HEK293 (cell line): ENCODE measurements at regions not wholly inside any gene's neighbourhood (a gene's known extent, or its start where the extent isn't known, plus 50 kb on each side); places are given as distances from the start of the nearest gene placed in this dataset.

Source experiments
- CTCF ChIA-PET: fragments of 350-600 bp; formaldehyde crosslinking; extraction: SDS; loops from one replicate; lab custom pipeline; 2021; ENCODE audit warnings: antibody characterized with exemption; lab: Yijun Ruan, JAX
- POLR2A ChIA-PET: fragments of 300-600 bp; formaldehyde crosslinking; extraction: SDS; loops from one replicate; lab custom pipeline; 2020; ENCODE audit warnings: antibody characterized with exemption, inconsistent platforms; lab: Yijun Ruan, JAX
- H3K27ac ChIP-seq: fragments of 200-500 bp; sonication (Bioruptor generic); 2 replicates; pipeline ENCODE4 v1.5.1; 2014; ENCODE audit warnings: low read depth, low read length, control low read depth, inconsistent platforms; ENCODE audit errors: extremely low read depth
- H3K36me3 ChIP-seq, 2 experiments: fragments of 200-500 bp in 1 of 2; sonication (Bioruptor generic) in 1 of 2; 1 replicate in 1 of 2; 2 replicates in 1 of 2; pipeline ENCODE4 v1.5.1; 2014 to 2017; ENCODE audit warnings: inconsistent platforms in 2 of 2, low read length in 2 of 2; ENCODE audit not compliant: control insufficient read depth in 2 of 2, insufficient read depth in 1 of 2
- H3K4me1 ChIP-seq: fragments of 200-500 bp; sonication (Bioruptor generic); 2 replicates; pipeline ENCODE4 v1.5.1; 2014; ENCODE audit warnings: mild to moderate bottlenecking, low read length, inconsistent platforms; ENCODE audit not compliant: control insufficient read depth, insufficient read depth
- H3K4me3 ChIP-seq: 2 replicates; pipeline ENCODE4 v1.5.1; 2011; ENCODE audit warnings: low read depth, mild to moderate bottlenecking, control low read depth, low read length, moderate library complexity
- H3K9me3 ChIP-seq: fragments of 200-500 bp; sonication (Bioruptor generic); 2 replicates; pipeline ENCODE4 v1.5.1; 2014; ENCODE audit warnings: low read depth, low read length, inconsistent platforms; ENCODE audit not compliant: control insufficient read depth, insufficient read depth
- EGR2 ChIP-seq: fragments of 450-650 bp; formaldehyde crosslinking; IDR thresholded peaks from 2 replicates; pipeline ENCODE4 v1.5.1; 2016; ENCODE audit warnings: low read depth, missing biosample characterization, missing genetic modification characterization
- HOXA7 ChIP-seq: sonication (generic); formaldehyde crosslinking; IDR thresholded peaks from 2 replicates; pipeline ENCODE4 v1.8.1; 2022; ENCODE audit warnings: missing genetic modification reagents, borderline replicate concordance
- OVOL3 ChIP-seq: fragments of 450-650 bp; formaldehyde crosslinking; IDR thresholded peaks from 2 replicates; pipeline ENCODE4 v1.5.1; 2016; ENCODE audit warnings: missing biosample characterization, missing genetic modification characterization
- SCRT2 ChIP-seq: fragments of 450-650 bp; formaldehyde crosslinking; IDR thresholded peaks from 2 replicates; pipeline ENCODE4 v1.5.1; 2016; ENCODE audit warnings: missing biosample characterization, missing genetic modification characterization
- ZBTB8A ChIP-seq: fragments of 450-650 bp; formaldehyde crosslinking; IDR thresholded peaks from 2 replicates; pipeline ENCODE4 v1.5.1; 2016; ENCODE audit warnings: missing biosample characterization, missing genetic modification characterization
- ZEB2 ChIP-seq: fragments of 450-650 bp; formaldehyde crosslinking; IDR thresholded peaks from 2 replicates; pipeline ENCODE4 v1.5.1; 2016; ENCODE audit warnings: missing biosample characterization, missing genetic modification characterization
- ZFP3 ChIP-seq: fragments of 450-650 bp; formaldehyde crosslinking; IDR thresholded peaks from 2 replicates; pipeline ENCODE4 v1.5.1; 2016; ENCODE audit warnings: low read depth, missing biosample characterization, missing genetic modification characterization
- ZNF175 ChIP-seq: fragments of 450-650 bp; formaldehyde crosslinking; IDR thresholded peaks from 2 replicates; pipeline ENCODE4 v1.5.1; 2016; ENCODE audit warnings: missing biosample characterization, missing genetic modification characterization
- ZNF184 ChIP-seq: fragments of 450-650 bp; IDR thresholded peaks from 2 replicates; pipeline ENCODE4 v1.5.1; 2018; ENCODE audit warnings: missing biosample characterization, mild to moderate bottlenecking, missing genetic modification characterization
- ZNF221 ChIP-seq: fragments of 450-650 bp; formaldehyde crosslinking; IDR thresholded peaks from 2 replicates; pipeline ENCODE4 v1.5.1; 2017; ENCODE audit warnings: missing biosample characterization, missing genetic modification characterization, borderline replicate concordance
- ZNF266 ChIP-seq: fragments of 450-650 bp; formaldehyde crosslinking; IDR thresholded peaks from 2 replicates; pipeline ENCODE4 v1.5.1; 2016; ENCODE audit warnings: missing biosample characterization, missing genetic modification characterization, low read depth
- ZNF292 ChIP-seq: fragments of 450-650 bp; formaldehyde crosslinking; IDR thresholded peaks from 2 replicates; pipeline ENCODE4 v1.5.1; 2016; ENCODE audit warnings: low read depth, missing biosample characterization, missing genetic modification characterization, borderline replicate concordance
- ZNF341 ChIP-seq: fragments of 450-650 bp; formaldehyde crosslinking; IDR thresholded peaks from 2 replicates; pipeline ENCODE4; 2016; ENCODE audit warnings: low read depth, missing biosample characterization, missing genetic modification characterization
- ZNF350 ChIP-seq: fragments of 450-650 bp; formaldehyde crosslinking; IDR thresholded peaks from 2 replicates; pipeline ENCODE4 v1.5.0; 2017; ENCODE audit warnings: missing biosample characterization, mild to moderate bottlenecking, missing genetic modification characterization
- ZNF37A ChIP-seq: fragments of 450-650 bp; IDR thresholded peaks from 2 replicates; pipeline ENCODE4 v1.5.1; 2018; ENCODE audit warnings: missing biosample characterization, missing genetic modification characterization
- ZNF416 ChIP-seq: fragments of 450-650 bp; formaldehyde crosslinking; IDR thresholded peaks from 2 replicates; pipeline ENCODE4 v1.5.1; 2016; ENCODE audit warnings: missing biosample characterization, missing genetic modification characterization
- ZNF426 ChIP-seq: fragments of 450-650 bp; formaldehyde crosslinking; IDR thresholded peaks from 2 replicates; pipeline ENCODE4 v1.5.1; 2017; ENCODE audit warnings: missing biosample characterization, missing genetic modification characterization, mild to moderate bottlenecking, inconsistent platforms, moderate library complexity
- ZNF549 ChIP-seq: fragments of 450-650 bp; IDR thresholded peaks from 2 replicates; pipeline ENCODE4 v1.5.1; 2018; ENCODE audit warnings: missing biosample characterization, missing genetic modification characterization, mild to moderate bottlenecking, inconsistent platforms, moderate library complexity
- ZNF558 ChIP-seq: fragments of 450-650 bp; formaldehyde crosslinking; IDR thresholded peaks from 2 replicates; pipeline ENCODE4 v1.5.1; 2016; ENCODE audit warnings: missing biosample characterization, missing genetic modification characterization
- ZNF624 ChIP-seq: fragments of 450-650 bp; formaldehyde crosslinking; IDR thresholded peaks from 2 replicates; pipeline ENCODE4 v1.5.1; 2017; ENCODE audit warnings: missing biosample characterization, missing genetic modification characterization
- ZNF747 ChIP-seq: fragments of 450-650 bp; formaldehyde crosslinking; IDR thresholded peaks from 2 replicates; pipeline ENCODE4 v1.5.1; 2016; ENCODE audit warnings: missing biosample characterization, missing genetic modification characterization
- ZNF777 ChIP-seq: fragments of 450-650 bp; formaldehyde crosslinking; IDR thresholded peaks from 2 replicates; pipeline ENCODE4 v1.5.1; 2017; ENCODE audit warnings: missing biosample characterization, missing genetic modification characterization, borderline replicate concordance
- ZNF830 ChIP-seq: fragments of 450-650 bp; IDR thresholded peaks from 2 replicates; pipeline ENCODE4 v1.5.0; 2018; ENCODE audit warnings: missing biosample characterization, missing genetic modification characterization, low read depth, mild to moderate bottlenecking, moderate library complexity
- ZSCAN16 ChIP-seq: fragments of 450-650 bp; formaldehyde crosslinking; IDR thresholded peaks from 2 replicates; pipeline ENCODE4 v1.5.1; 2016; ENCODE audit warnings: missing biosample characterization, missing genetic modification characterization
- ZSCAN23 ChIP-seq: fragments of 450-650 bp; formaldehyde crosslinking; IDR thresholded peaks from 2 replicates; pipeline ENCODE4 v1.5.1; 2016; ENCODE audit warnings: missing biosample characterization, missing genetic modification characterization
- TF ChIP-seq, protein P1 (sequence below): fragments of 450-650 bp; formaldehyde crosslinking; IDR thresholded peaks from 2 replicates; pipeline ENCODE4 v1.5.1; 2016; ENCODE audit warnings: missing biosample characterization, missing genetic modification characterization
- TF ChIP-seq, protein P2 (sequence below): fragments of 450-650 bp; formaldehyde crosslinking; IDR thresholded peaks from 2 replicates; pipeline ENCODE4 v1.5.1; 2016; ENCODE audit warnings: missing biosample characterization, missing genetic modification characterization, low read depth
- TF ChIP-seq, protein P3 (sequence below): fragments of 450-650 bp; formaldehyde crosslinking; IDR thresholded peaks from 2 replicates; pipeline ENCODE4 v1.5.1; 2016; ENCODE audit warnings: missing biosample characterization, missing genetic modification characterization, borderline replicate concordance

DNA sequence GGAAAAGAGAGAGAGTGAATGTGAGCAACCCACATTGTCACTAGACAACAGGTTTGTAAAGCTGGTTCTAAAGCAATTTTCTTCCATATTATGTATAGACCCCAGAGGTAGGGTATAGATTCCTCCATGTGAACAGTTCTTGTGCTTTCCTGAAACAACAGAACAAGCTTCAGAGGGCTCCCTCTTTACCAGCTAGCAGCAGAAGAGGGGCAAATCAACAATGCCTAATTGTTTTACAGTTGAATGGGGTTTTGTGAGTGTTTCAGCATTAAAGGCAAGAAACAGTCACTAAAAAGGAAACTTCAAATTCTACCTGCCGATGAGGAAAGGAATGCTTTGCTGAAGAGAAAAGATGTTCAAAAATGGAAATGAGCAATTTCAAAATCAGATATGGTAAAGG, 341.2 kb upstream of the KITLG start:
- POLR2A ChIA-PET = no interaction called here
- Histone ChIP-seq H3K4me1 (peaks cover 3% of the 10 kb centered on the region; the same call in 1 of the 2 replicates), H3K36me3 (no peaks in the 10 kb centered on the region), H3K9me3 (no peaks in the 10 kb centered on the region), H3K27ac (no peak overlapping the region), H3K4me3 (no peak overlapping the region)
- TF ChIP-seq ZNF747 (tag by site-specific recombination) (no peak), ZSCAN23 (no peak), HOXA7 (CRISPR knock-in tag) (no peak), ZNF341 (tag by site-specific recombination) (no peak), ZNF184 (tag by site-specific recombination) (no peak), SCRT2 (tag by site-specific recombination) (no peak), ZNF350 (tag by site-specific recombination) (no peak), ZBTB8A (tag by site-specific recombination) (no peak), ZSCAN16 (tag by site-specific recombination) (no peak), EGR2 (tag by site-specific recombination) (no peak), ZEB2 (tag by site-specific recombination) (no peak), ZNF221 (tag by site-specific recombination) (no peak), ZNF426 (tag by site-specific recombination) (no peak), ZNF37A (tag by site-specific recombination) (no peak), ZNF416 (no peak), ZNF292 (tag by site-specific recombination) (no peak), ZFP3 (no peak)
- TF ChIP-seq, protein P1, sequence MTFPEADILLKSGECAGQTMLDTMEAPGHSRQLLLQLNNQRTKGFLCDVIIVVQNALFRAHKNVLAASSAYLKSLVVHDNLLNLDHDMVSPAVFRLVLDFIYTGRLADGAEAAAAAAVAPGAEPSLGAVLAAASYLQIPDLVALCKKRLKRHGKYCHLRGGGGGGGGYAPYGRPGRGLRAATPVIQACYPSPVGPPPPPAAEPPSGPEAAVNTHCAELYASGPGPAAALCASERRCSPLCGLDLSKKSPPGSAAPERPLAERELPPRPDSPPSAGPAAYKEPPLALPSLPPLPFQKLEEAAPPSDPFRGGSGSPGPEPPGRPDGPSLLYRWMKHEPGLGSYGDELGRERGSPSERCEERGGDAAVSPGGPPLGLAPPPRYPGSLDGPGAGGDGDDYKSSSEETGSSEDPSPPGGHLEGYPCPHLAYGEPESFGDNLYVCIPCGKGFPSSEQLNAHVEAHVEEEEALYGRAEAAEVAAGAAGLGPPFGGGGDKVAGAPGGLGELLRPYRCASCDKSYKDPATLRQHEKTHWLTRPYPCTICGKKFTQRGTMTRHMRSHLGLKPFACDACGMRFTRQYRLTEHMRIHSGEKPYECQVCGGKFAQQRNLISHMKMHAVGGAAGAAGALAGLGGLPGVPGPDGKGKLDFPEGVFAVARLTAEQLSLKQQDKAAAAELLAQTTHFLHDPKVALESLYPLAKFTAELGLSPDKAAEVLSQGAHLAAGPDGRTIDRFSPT (tag by site-specific recombination) = no peak
- TF ChIP-seq, protein P2, sequence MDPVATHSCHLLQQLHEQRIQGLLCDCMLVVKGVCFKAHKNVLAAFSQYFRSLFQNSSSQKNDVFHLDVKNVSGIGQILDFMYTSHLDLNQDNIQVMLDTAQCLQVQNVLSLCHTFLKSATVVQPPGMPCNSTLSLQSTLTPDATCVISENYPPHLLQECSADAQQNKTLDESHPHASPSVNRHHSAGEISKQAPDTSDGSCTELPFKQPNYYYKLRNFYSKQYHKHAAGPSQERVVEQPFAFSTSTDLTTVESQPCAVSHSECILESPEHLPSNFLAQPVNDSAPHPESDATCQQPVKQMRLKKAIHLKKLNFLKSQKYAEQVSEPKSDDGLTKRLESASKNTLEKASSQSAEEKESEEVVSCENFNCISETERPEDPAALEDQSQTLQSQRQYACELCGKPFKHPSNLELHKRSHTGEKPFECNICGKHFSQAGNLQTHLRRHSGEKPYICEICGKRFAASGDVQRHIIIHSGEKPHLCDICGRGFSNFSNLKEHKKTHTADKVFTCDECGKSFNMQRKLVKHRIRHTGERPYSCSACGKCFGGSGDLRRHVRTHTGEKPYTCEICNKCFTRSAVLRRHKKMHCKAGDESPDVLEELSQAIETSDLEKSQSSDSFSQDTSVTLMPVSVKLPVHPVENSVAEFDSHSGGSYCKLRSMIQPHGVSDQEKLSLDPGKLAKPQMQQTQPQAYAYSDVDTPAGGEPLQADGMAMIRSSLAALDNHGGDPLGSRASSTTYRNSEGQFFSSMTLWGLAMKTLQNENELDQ (tag by site-specific recombination) = no peak
- CTCF ChIA-PET = no interaction called here

DNA sequence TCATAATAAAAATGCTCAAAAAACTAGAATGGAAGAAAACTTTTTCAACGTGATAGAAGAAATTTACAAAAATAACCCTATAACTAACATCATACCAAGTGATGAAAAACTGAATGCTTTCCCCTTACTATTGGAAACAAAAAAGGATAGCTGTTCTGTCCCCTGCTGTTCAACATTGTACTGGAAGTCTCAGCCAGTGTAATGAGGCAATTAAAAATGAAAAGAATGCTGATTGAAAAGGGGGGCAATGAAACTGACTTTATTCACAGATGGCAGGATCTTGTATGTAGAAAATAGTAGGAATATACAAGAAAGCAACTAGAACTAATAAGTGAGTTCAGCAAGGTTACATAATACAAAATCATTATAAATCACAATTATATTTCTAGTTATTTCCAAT, 337.9 kb upstream of the KITLG start:
- Histone ChIP-seq H3K9me3 (no peaks in the 10 kb centered on the region), H3K4me1 (no peaks in the 10 kb centered on the region), H3K36me3 (no peaks in the 10 kb centered on the region), H3K4me3 (no peak overlapping the region), H3K27ac (no peak overlapping the region)
- CTCF ChIA-PET = interaction anchor here (0.8 kb wide), 1 partner anchor 20 kb away, joined by 3 read pairs; no protein-coding TSS in a partner anchor
- POLR2A ChIA-PET = no interaction called here
- TF ChIP-seq ZNF266 (tag by site-specific recombination) (no peak), ZNF830 (no peak), ZNF624 (tag by site-specific recombination) (no peak), ZNF549 (no peak), ZNF558 (tag by site-specific recombination) (no peak), ZNF777 (tag by site-specific recombination) (no peak), ZNF175 (tag by site-specific recombination) (no peak), OVOL3 (no peak)
- TF ChIP-seq, protein P3, sequence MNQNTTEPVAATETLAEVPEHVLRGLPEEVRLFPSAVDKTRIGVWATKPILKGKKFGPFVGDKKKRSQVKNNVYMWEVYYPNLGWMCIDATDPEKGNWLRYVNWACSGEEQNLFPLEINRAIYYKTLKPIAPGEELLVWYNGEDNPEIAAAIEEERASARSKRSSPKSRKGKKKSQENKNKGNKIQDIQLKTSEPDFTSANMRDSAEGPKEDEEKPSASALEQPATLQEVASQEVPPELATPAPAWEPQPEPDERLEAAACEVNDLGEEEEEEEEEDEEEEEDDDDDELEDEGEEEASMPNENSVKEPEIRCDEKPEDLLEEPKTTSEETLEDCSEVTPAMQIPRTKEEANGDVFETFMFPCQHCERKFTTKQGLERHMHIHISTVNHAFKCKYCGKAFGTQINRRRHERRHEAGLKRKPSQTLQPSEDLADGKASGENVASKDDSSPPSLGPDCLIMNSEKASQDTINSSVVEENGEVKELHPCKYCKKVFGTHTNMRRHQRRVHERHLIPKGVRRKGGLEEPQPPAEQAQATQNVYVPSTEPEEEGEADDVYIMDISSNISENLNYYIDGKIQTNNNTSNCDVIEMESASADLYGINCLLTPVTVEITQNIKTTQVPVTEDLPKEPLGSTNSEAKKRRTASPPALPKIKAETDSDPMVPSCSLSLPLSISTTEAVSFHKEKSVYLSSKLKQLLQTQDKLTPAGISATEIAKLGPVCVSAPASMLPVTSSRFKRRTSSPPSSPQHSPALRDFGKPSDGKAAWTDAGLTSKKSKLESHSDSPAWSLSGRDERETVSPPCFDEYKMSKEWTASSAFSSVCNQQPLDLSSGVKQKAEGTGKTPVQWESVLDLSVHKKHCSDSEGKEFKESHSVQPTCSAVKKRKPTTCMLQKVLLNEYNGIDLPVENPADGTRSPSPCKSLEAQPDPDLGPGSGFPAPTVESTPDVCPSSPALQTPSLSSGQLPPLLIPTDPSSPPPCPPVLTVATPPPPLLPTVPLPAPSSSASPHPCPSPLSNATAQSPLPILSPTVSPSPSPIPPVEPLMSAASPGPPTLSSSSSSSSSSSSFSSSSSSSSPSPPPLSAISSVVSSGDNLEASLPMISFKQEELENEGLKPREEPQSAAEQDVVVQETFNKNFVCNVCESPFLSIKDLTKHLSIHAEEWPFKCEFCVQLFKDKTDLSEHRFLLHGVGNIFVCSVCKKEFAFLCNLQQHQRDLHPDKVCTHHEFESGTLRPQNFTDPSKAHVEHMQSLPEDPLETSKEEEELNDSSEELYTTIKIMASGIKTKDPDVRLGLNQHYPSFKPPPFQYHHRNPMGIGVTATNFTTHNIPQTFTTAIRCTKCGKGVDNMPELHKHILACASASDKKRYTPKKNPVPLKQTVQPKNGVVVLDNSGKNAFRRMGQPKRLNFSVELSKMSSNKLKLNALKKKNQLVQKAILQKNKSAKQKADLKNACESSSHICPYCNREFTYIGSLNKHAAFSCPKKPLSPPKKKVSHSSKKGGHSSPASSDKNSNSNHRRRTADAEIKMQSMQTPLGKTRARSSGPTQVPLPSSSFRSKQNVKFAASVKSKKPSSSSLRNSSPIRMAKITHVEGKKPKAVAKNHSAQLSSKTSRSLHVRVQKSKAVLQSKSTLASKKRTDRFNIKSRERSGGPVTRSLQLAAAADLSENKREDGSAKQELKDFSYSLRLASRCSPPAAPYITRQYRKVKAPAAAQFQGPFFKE = no peak
